K562 (cell line): ENCODE measurements at regions not wholly inside any gene's neighbourhood (a gene's known extent, or its start where the extent isn't known, plus 50 kb on each side); places are given as distances from the start of the nearest gene placed in this dataset.

Source experiments
- BRCA1 ChIP-seq, 2 experiments: fragments of 450-650 bp in 1 of 2; sonication (generic) in 1 of 2; formaldehyde crosslinking in 1 of 2; IDR thresholded peaks; 2 replicates each; pipeline versions ENCODE4 v1.5.0 to v1.6.1; 2017 to 2020; ENCODE audit warnings: mild to moderate bottlenecking in 1 of 2, missing genetic modification reagents in 1 of 2
- E2F1 ChIP-seq: sonication (generic); formaldehyde crosslinking; IDR thresholded peaks from 2 replicates; pipeline ENCODE4 v1.8.1; 2023; ENCODE audit warnings: mild to moderate bottlenecking, missing genetic modification reagents, moderate library complexity
- ERF ChIP-seq: fragments of 450-650 bp; formaldehyde crosslinking; IDR thresholded peaks from 2 replicates; pipeline ENCODE4 v1.4.0; 2020; ENCODE audit warnings: mild to moderate bottlenecking, mixed read lengths
- EWSR1 ChIP-seq: fragments of 450-650 bp; IDR thresholded peaks from 2 replicates; pipeline ENCODE4 v1.6.1; 2018; ENCODE audit warnings: borderline replicate concordance, mild to moderate bottlenecking, low read depth, moderate library complexity; ENCODE audit not compliant: partially characterized antibody
- FIP1L1 ChIP-seq: fragments of 200-400 bp; formaldehyde crosslinking; IDR thresholded peaks from 2 replicates; pipeline ENCODE4 v1.6.1; 2018; ENCODE audit warnings: mild to moderate bottlenecking, low read depth, low read length; ENCODE audit not compliant: poor library complexity, severe bottlenecking
- FOXK1 ChIP-seq: sonication (generic); formaldehyde crosslinking; IDR thresholded peaks from 2 replicates; pipeline ENCODE4 v1.8.0; 2022; ENCODE audit warnings: missing genetic modification reagents, mild to moderate bottlenecking, borderline replicate concordance
- NKRF ChIP-seq: fragments of 450-650 bp; IDR thresholded peaks from 2 replicates; pipeline ENCODE4 v1.6.1; 2016; ENCODE audit warnings: borderline replicate concordance
- PPARD ChIP-seq: fragments of 250-450 bp; sonication (Bioruptor Pico); IDR thresholded peaks from 2 replicates; pipeline ENCODE4 v1.8.0; 2022; ENCODE audit warnings: inconsistent platforms, mild to moderate bottlenecking, moderate library complexity
- SRF ChIP-seq, 2 experiments: fragments of 250-450, 450-650 bp in 1 of 2; sonication (Bioruptor Pico) in 1 of 2; sonication (generic) in 1 of 2; formaldehyde crosslinking; IDR thresholded peaks; 2 replicates each; pipeline versions ENCODE4 v1.5.0 to v1.5.1; 2020 to 2022; ENCODE audit warnings: mild to moderate bottlenecking in 1 of 2, missing genetic modification reagents in 1 of 2
- SRSF7 ChIP-seq: fragments of 200-400 bp; formaldehyde crosslinking; optimal IDR thresholded peaks from 2 replicates; pipeline ENCODE3; 2017; ENCODE audit warnings: mild to moderate bottlenecking, low read depth, low read length
- THRAP3 ChIP-seq: fragments of 450-650 bp; IDR thresholded peaks from 2 replicates; pipeline ENCODE4 v1.6.1; 2016; ENCODE audit warnings: mild to moderate bottlenecking, inconsistent platforms, borderline replicate concordance
- USF2 ChIP-seq: sonication (generic); formaldehyde crosslinking; IDR thresholded peaks from 2 replicates; pipeline ENCODE4 v1.5.0; 2020; ENCODE audit warnings: missing genetic modification reagents
- ZFP1 ChIP-seq: fragments of 450-650 bp; formaldehyde crosslinking; IDR thresholded peaks from 2 replicates; pipeline ENCODE4 v1.4.0; 2020; ENCODE audit warnings: mild to moderate bottlenecking, mixed read lengths
- ZNF143 ChIP-seq: sonication (generic); formaldehyde crosslinking; IDR thresholded peaks from 2 replicates; pipeline ENCODE4 v1.9.0; 2022; ENCODE audit warnings: mild to moderate bottlenecking, missing genetic modification reagents
- ZNF41 ChIP-seq: fragments of 250-450 bp; sonication (Bioruptor Pico); conservative IDR thresholded peaks from 2 replicates; pipeline ENCODE4 v1.4.0; 2020; ENCODE audit warnings: mild to moderate bottlenecking
- ZNF717 ChIP-seq: fragments of 250-450 bp; sonication (Bioruptor Pico); IDR thresholded peaks from 2 replicates; pipeline ENCODE4 v1.5.0; 2021
- TF ChIP-seq, protein P1 (sequence below), 2 experiments: fragments of 450-650 bp; formaldehyde crosslinking in 1 of 2; IDR thresholded peaks; 2 replicates each; pipeline versions ENCODE4 v1.4.0 to v1.6.1; 2014 to 2020; ENCODE audit warnings: mild to moderate bottlenecking in 2 of 2, borderline replicate concordance in 1 of 2, low read depth in 1 of 2

DNA sequence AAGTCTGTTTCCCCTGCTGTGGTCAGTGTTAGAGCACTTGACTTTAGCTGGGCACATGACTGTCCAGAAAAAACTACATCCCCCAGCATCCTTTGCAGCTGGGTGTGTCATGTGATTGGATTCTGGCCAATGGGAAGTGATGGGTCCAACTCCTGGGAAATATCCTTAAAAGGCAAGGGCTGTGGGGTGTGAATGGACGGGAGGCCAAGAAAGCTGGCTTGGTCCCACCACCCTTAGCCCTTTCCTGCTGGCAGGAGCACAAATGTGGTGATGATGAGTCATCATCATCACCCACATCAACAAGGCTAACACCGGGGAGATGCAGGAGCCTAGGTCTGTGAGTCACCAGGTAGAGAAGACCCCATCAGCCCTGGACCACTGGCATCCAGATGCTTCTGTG is 341.7 kb downstream of the C16orf95 start (continued):
- TF ChIP-seq, protein P1, sequence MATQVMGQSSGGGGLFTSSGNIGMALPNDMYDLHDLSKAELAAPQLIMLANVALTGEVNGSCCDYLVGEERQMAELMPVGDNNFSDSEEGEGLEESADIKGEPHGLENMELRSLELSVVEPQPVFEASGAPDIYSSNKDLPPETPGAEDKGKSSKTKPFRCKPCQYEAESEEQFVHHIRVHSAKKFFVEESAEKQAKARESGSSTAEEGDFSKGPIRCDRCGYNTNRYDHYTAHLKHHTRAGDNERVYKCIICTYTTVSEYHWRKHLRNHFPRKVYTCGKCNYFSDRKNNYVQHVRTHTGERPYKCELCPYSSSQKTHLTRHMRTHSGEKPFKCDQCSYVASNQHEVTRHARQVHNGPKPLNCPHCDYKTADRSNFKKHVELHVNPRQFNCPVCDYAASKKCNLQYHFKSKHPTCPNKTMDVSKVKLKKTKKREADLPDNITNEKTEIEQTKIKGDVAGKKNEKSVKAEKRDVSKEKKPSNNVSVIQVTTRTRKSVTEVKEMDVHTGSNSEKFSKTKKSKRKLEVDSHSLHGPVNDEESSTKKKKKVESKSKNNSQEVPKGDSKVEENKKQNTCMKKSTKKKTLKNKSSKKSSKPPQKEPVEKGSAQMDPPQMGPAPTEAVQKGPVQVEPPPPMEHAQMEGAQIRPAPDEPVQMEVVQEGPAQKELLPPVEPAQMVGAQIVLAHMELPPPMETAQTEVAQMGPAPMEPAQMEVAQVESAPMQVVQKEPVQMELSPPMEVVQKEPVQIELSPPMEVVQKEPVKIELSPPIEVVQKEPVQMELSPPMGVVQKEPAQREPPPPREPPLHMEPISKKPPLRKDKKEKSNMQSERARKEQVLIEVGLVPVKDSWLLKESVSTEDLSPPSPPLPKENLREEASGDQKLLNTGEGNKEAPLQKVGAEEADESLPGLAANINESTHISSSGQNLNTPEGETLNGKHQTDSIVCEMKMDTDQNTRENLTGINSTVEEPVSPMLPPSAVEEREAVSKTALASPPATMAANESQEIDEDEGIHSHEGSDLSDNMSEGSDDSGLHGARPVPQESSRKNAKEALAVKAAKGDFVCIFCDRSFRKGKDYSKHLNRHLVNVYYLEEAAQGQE (IDR thresholded peaks at IDR 0.05; ENCODE audit: borderline replicate concordance) = peak; percentile 63
- TF ChIP-seq, protein P1 (CRISPR knock-in tag; IDR thresholded peaks at IDR 0.05; ENCODE audit: low read depth) = no peak
- peak; percentile 90 for TF ChIP-seq ZNF143 (CRISPR knock-in tag)
- TF ChIP-seq ZNF717 (CRISPR knock-in tag) = no peak
- TF ChIP-seq SRF (CRISPR knock-in tag; IDR thresholded peaks at IDR 0.05) = peak; percentile 87 to 98
- no peak for TF ChIP-seq ERF (CRISPR knock-in tag)
- TF ChIP-seq NKRF = no peak
- no peak for TF ChIP-seq EWSR1
- peak; percentile 97 for TF ChIP-seq USF2 (CRISPR knock-in tag)
- TF ChIP-seq PPARD = no peak
- no peak for TF ChIP-seq FOXK1
- no peak for TF ChIP-seq ZFP1
- no peak for TF ChIP-seq BRCA1 (IDR thresholded peaks at IDR 0.05)
- TF ChIP-seq BRCA1 (CRISPR knock-in tag; IDR thresholded peaks at IDR 0.05) = no peak
- no peak for TF ChIP-seq SRSF7
- no peak for TF ChIP-seq ZNF41 (CRISPR knock-in tag)
- TF ChIP-seq FIP1L1 = no peak
- TF ChIP-seq E2F1 (CRISPR knock-in tag) = no peak
- TF ChIP-seq THRAP3 = no peak
